Endothelial cell of umbilical vein (primary cell): ENCODE measurements at regions not wholly inside any gene's neighbourhood (a gene's known extent, or its start where the extent isn't known, plus 50 kb on each side); places are given as distances from the start of the nearest gene placed in this dataset.

Experiments
- BruUV-seq: library from RNA; stranded (reverse); fragments of 400-500 nt; replicated peaks from 2 replicates; lab custom pipeline; 2021; lab: Mats Ljungman, UMichigan
- CTCF ChIA-PET: fragments of 300-600, 350-600 bp; sonication (Branson Sonifier 250); formaldehyde crosslinking; loops from one replicate; lab custom pipeline; 2021; ENCODE audit warnings: antibody characterized with exemption, inconsistent platforms; lab: Charles Lee
- POLR2A ChIA-PET: fragments of 300-600, 350-600 bp; sonication (Branson Sonifier 250); formaldehyde crosslinking; loops from one replicate; lab custom pipeline; 2021; ENCODE audit warnings: antibody characterized with exemption, inconsistent platforms; lab: Charles Lee
- DNase-seq: peaks from one replicate; pipeline ENCODE4 v3.0.0-alpha.2; 2011; ENCODE audit warnings: low read depth, low spot score
- FAIRE-seq: peaks from 2 replicates; lab custom pipeline; 2011; peaks lifted over from hg19 to GRCh38; lab: Jason Lieb, UNC
- H2AFZ ChIP-seq: 2 replicates; pipeline ENCODE4 v1.6.0; 2012; ENCODE audit warnings: low read depth, low read length, control low read depth, inconsistent platforms
- H3K27ac ChIP-seq: 2 replicates; pipeline ENCODE4 v1.5.1; 2011; ENCODE audit warnings: low read depth, mild to moderate bottlenecking, control low read depth, low read length, moderate library complexity; ENCODE audit not compliant: insufficient read depth
- H3K27me3 ChIP-seq, 2 experiments: 2 replicates each; pipeline versions ENCODE4 v1.6.0 to v1.6.1; 2011; ENCODE audit warnings: low read length in 2 of 2, mixed read lengths in 1 of 2; ENCODE audit not compliant: control insufficient read depth in 2 of 2, insufficient read depth in 2 of 2
- H3K36me3 ChIP-seq, 2 experiments: 2 replicates in 1 of 2; 3 replicates in 1 of 2; pipeline ENCODE4 v1.5.1; 2011; ENCODE audit warnings: low read length in 2 of 2, mild to moderate bottlenecking in 1 of 2, moderate library complexity in 1 of 2; ENCODE audit not compliant: control insufficient read depth in 2 of 2, insufficient read depth in 2 of 2; ENCODE audit errors: extremely low read depth in 1 of 2
- H3K4me1 ChIP-seq: 3 replicates; pipeline ENCODE4 v1.5.1; 2011; ENCODE audit warnings: mild to moderate bottlenecking, low read length; ENCODE audit not compliant: control insufficient read depth, insufficient read depth; ENCODE audit errors: extremely low read depth
- H3K4me2 ChIP-seq: 2 replicates; pipeline ENCODE4 v1.6.1; 2011; ENCODE audit warnings: low read length, control low read depth, mixed read lengths; ENCODE audit not compliant: insufficient read depth
- H3K4me3 ChIP-seq, 3 experiments: fragments of 200-600 bp in 1 of 3; sonication (generic), shearing (Covaris generic) in 1 of 3; replicated peaks in 1 of 3; 2 replicates each; pipeline ENCODE4 v1.5.1; 2011 to 2016; ENCODE audit warnings: control low read depth in 3 of 3, low read length in 3 of 3, mild to moderate bottlenecking in 2 of 3, inconsistent platforms in 1 of 3, low read depth in 1 of 3, moderate library complexity in 1 of 3; ENCODE audit not compliant: insufficient read depth in 1 of 3
- H3K79me2 ChIP-seq: 2 replicates; pipeline ENCODE4 v1.6.0; 2012; ENCODE audit warnings: low read length, inconsistent platforms; ENCODE audit not compliant: control insufficient read depth, insufficient read depth
- H3K9ac ChIP-seq: replicated peaks from 2 replicates; pipeline ENCODE3; 2011; ENCODE audit warnings: low read length, control low read depth; ENCODE audit not compliant: insufficient read depth; ENCODE audit errors: extremely low read depth
- H3K9me1 ChIP-seq: replicated peaks from 3 replicates; pipeline ENCODE4 v1.6.0; 2011; ENCODE audit warnings: mild to moderate bottlenecking, low read length; ENCODE audit not compliant: control insufficient read depth, insufficient read depth; ENCODE audit errors: extremely low read depth
- H3K9me3 ChIP-seq: replicated peaks from 2 replicates; pipeline ENCODE4 v1.5.1; 2012; ENCODE audit warnings: low read length, inconsistent platforms; ENCODE audit not compliant: control insufficient read depth, insufficient read depth
- H4K20me1 ChIP-seq: replicated peaks from 2 replicates; pipeline ENCODE3; 2011; ENCODE audit warnings: mild to moderate bottlenecking, low read length; ENCODE audit not compliant: control insufficient read depth, insufficient read depth; ENCODE audit errors: extremely low read depth
- EZH2 ChIP-seq: IDR thresholded peaks from 2 replicates; pipeline ENCODE4 v1.6.1; 2012; ENCODE audit warnings: borderline replicate concordance, low read depth, mild to moderate bottlenecking, moderate library complexity, low read length, inconsistent platforms; ENCODE audit not compliant: severe bottlenecking
- FOS ChIP-seq: IDR thresholded peaks from 2 replicates; pipeline ENCODE4 v1.6.1; 2011; ENCODE audit warnings: mild to moderate bottlenecking, low read length, moderate library complexity, borderline replicate concordance; ENCODE audit not compliant: insufficient read depth
- GATA2 ChIP-seq: IDR thresholded peaks from 2 replicates; pipeline ENCODE4 v1.7.0; 2011; ENCODE audit warnings: low read depth, mild to moderate bottlenecking, moderate library complexity, mixed read lengths, low read length; ENCODE audit not compliant: insufficient read length, insufficient read depth
- JUN ChIP-seq: IDR thresholded peaks from 2 replicates; pipeline ENCODE4 v1.6.1; 2011; ENCODE audit warnings: borderline replicate concordance, low read depth; ENCODE audit not compliant: insufficient read length, insufficient read depth
- MYC ChIP-seq: IDR thresholded peaks from one replicate; pipeline ENCODE4 v1.6.1; 2011; ENCODE audit warnings: mild to moderate bottlenecking, low read depth, low read length
- POLR2A ChIP-seq: IDR thresholded peaks from 2 replicates; pipeline ENCODE4 v1.6.1; 2012; ENCODE audit warnings: low read depth, mild to moderate bottlenecking, control low read depth, low read length
- POLR2AphosphoS5 ChIP-seq: IDR thresholded peaks from 2 replicates; pipeline ENCODE4 v1.6.1; 2012; ENCODE audit warnings: low read depth, mild to moderate bottlenecking, control low read depth, low read length, moderate library complexity; ENCODE audit not compliant: insufficient read depth
- dilution Hi-C: fragments of 300-500 bp; cut with MboI; formaldehyde crosslinking; loops from one replicate; pipeline ENCODE4 v1.15.0; 2019; ENCODE audit warnings: low sequenced_read_pairs; ENCODE audit not compliant: extremely low pct_ligation_motif_present
- intact Hi-C: fragments of 100-400 bp; cut with micrococcal nuclease; formaldehyde crosslinking; loops from one replicate; pipeline ENCODE4 v1.10.0; 2022
- TF ChIP-seq, protein P1 (sequence below), 2 donors: IDR thresholded peaks; 1 replicate in 1 of 2; 2 replicates in 1 of 2; pipeline ENCODE4 v1.5.1; 2011; ENCODE audit warnings: low read length in 2 of 2, mild to moderate bottlenecking in 2 of 2, moderate library complexity in 2 of 2, control low read depth in 1 of 2, inconsistent platforms in 1 of 2, low read depth in 1 of 2; ENCODE audit not compliant: insufficient read depth in 1 of 2; ENCODE audit errors: extremely low read depth in 1 of 2
- TF ChIP-seq, protein P2 (sequence below): IDR thresholded peaks from 2 replicates; pipeline ENCODE4 v1.6.1; 2011; ENCODE audit not compliant: insufficient read depth, insufficient read length

DNA sequence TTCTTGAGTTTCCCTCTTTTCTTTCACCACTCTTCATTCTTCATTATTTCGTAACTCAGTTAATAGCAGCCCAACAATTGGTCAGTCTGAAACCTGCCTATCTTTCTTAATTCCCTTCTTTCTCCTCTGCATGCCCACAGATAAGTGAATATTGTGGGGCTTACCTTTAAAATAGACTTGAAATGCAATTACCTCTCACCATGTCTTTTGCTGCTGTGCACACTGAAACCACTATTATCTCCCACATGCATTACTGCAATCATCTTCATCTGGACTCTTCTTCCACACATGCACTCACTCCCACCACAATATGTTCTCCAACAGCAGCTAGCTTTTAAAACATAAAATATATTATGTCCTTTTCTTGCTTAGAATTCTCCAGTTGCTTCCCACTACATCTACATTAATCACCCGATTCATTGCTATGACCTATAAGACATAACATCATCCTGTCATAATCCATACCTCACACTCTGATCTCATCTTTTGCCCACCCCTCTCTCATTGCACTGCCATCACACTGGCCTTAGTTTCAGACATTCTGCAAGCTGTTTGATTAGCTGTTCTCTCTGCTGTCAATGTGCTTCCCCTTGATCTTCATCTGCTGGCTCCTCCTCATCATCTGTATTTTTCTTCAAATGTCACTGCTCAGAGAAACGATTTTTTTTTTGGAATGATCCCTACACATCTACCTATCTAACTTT lies 304.8 kb downstream of the PTPRC start:
- H3K4me3 ChIP-seq, result no peak overlapping the region
- BruUV-seq, result no TSS peak
- H3K36me3 ChIP-seq, result no peaks in the 10 kb centered on the region
- H3K79me2 ChIP-seq, result no peaks in the 10 kb centered on the region
- H3K4me2 ChIP-seq, result no peak overlapping the region
- H3K27ac ChIP-seq, result no peak overlapping the region
- H3K27me3 ChIP-seq, result no peaks in the 10 kb centered on the region
- no peaks in the 10 kb centered on the region for H3K9me3 ChIP-seq
- no peak for TF ChIP-seq EZH2
- TF ChIP-seq, protein P1, sequence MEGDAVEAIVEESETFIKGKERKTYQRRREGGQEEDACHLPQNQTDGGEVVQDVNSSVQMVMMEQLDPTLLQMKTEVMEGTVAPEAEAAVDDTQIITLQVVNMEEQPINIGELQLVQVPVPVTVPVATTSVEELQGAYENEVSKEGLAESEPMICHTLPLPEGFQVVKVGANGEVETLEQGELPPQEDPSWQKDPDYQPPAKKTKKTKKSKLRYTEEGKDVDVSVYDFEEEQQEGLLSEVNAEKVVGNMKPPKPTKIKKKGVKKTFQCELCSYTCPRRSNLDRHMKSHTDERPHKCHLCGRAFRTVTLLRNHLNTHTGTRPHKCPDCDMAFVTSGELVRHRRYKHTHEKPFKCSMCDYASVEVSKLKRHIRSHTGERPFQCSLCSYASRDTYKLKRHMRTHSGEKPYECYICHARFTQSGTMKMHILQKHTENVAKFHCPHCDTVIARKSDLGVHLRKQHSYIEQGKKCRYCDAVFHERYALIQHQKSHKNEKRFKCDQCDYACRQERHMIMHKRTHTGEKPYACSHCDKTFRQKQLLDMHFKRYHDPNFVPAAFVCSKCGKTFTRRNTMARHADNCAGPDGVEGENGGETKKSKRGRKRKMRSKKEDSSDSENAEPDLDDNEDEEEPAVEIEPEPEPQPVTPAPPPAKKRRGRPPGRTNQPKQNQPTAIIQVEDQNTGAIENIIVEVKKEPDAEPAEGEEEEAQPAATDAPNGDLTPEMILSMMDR (IDR thresholded peaks at IDR 0.05; ENCODE audit: extremely low read depth in 1 of 2, insufficient read depth in 1 of 2, low read depth in 1 of 2, low read length in 2 of 2), result no peak
- TF ChIP-seq JUN, result no peak
- TF ChIP-seq FOS, result no peak
- TF ChIP-seq POLR2AphosphoS5, result no peak
- no peak for TF ChIP-seq POLR2A
- TF ChIP-seq, protein P2, sequence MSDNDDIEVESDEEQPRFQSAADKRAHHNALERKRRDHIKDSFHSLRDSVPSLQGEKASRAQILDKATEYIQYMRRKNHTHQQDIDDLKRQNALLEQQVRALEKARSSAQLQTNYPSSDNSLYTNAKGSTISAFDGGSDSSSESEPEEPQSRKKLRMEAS, result no peak
- TF ChIP-seq MYC, result no peak
- no peak for TF ChIP-seq GATA2
- no peaks in the 10 kb centered on the region for H3K9me1 ChIP-seq
- H3K9ac ChIP-seq, result no peak overlapping the region
- no peak overlapping the region for H2AFZ ChIP-seq
- FAIRE-seq (no peak), DNase-seq (no peak)
- POLR2A ChIA-PET, result no interaction called here
- H3K4me1 ChIP-seq, result no peaks in the 10 kb centered on the region
- no peaks in the 10 kb centered on the region for H4K20me1 ChIP-seq
- dilution Hi-C loops, result no loop called here
- CTCF ChIA-PET, result no interaction called here
- intact Hi-C loops, result no loop called here
